GM12878 (cell line): ENCODE measurements at regions not wholly inside any gene's neighbourhood (a gene's known extent, or its start where the extent isn't known, plus 50 kb on each side); places are given as distances from the start of the nearest gene placed in this dataset.

Source experiments
- ATAC-seq: fragments of 200-7000 bp; cut with Tn5 transposase; 3 replicates; pipeline ENCODE4 v1.9.1; 2020; ENCODE audit warnings: mild to moderate bottlenecking, moderate library complexity
- BruUV-seq: library from RNA; stranded (reverse); fragments of 400-500 nt; replicated peaks from 2 replicates; lab custom pipeline; 2021; lab: Mats Ljungman, UMichigan
- CTCF ChIA-PET: fragments of 300-600 bp; sonication (Branson Sonifier 250); formaldehyde crosslinking; extraction: SDS; loops from one replicate; lab custom pipeline; 2021; ENCODE audit warnings: inconsistent platforms; lab: Yijun Ruan, JAX
- POLR2A ChIA-PET: fragments of 350-600 bp; formaldehyde crosslinking; extraction: SDS; loops from one replicate; lab custom pipeline; 2021; ENCODE audit warnings: inconsistent platforms; lab: Charles Lee
- RAD21 ChIA-PET: fragments of 300-600 bp; sonication (Branson Sonifier 250); formaldehyde crosslinking; loops from one replicate; lab custom pipeline; 2023; ENCODE audit warnings: antibody characterized with exemption; ENCODE audit not compliant: unreplicated experiment; lab: Charles Lee
- SMC1A ChIA-PET: fragments of 300-600 bp; sonication (Branson Sonifier 250); formaldehyde crosslinking; loops from one replicate; lab custom pipeline; 2023; ENCODE audit not compliant: unreplicated experiment, uncharacterized antibody; lab: Charles Lee
- DNase-seq: peaks from one replicate; pipeline ENCODE4 v3.0.0-alpha.2; 2011; ENCODE audit warnings: low read depth, low spot score
- FAIRE-seq: peaks from 3 replicates; lab custom pipeline; 2011; peaks lifted over from hg19 to GRCh38; lab: Jason Lieb, UNC
- H2AFZ ChIP-seq: 2 replicates; pipeline ENCODE4 v1.6.0; 2011; ENCODE audit warnings: low read depth, low read length, control low read depth; ENCODE audit not compliant: control insufficient read depth
- H3K27ac ChIP-seq: 2 replicates; pipeline ENCODE4 v1.5.1; 2011; ENCODE audit warnings: control low read depth; ENCODE audit not compliant: control insufficient read depth, insufficient read depth
- H3K27me3 ChIP-seq, 2 experiments: replicated peaks in 1 of 2; 2 replicates each; pipeline versions ENCODE4 v1.6.0 to v1.6.1; 2011; ENCODE audit warnings: low read length in 1 of 2; ENCODE audit not compliant: control insufficient read depth in 2 of 2, insufficient read depth in 2 of 2
- H3K36me3 ChIP-seq, 2 experiments: 2 replicates each; pipeline ENCODE4 v1.5.1; 2011; ENCODE audit warnings: low read length in 1 of 2; ENCODE audit not compliant: control insufficient read depth in 2 of 2, insufficient read depth in 2 of 2
- H3K4me1 ChIP-seq: 2 replicates; pipeline ENCODE4 v1.6.1; 2011; ENCODE audit warnings: mild to moderate bottlenecking, low read length, moderate library complexity, mixed read lengths; ENCODE audit not compliant: control insufficient read depth, insufficient read depth
- H3K4me2 ChIP-seq: 2 replicates; pipeline ENCODE4 v1.6.0; 2011; ENCODE audit warnings: control low read depth; ENCODE audit not compliant: control insufficient read depth, insufficient read depth
- H3K4me3 ChIP-seq: fragments of 200-600 bp; sonication (generic); 2 replicates; pipeline ENCODE4 v1.5.1; 2016
- H3K79me2 ChIP-seq: 2 replicates; pipeline ENCODE4 v1.6.0; 2011; ENCODE audit warnings: low read length; ENCODE audit not compliant: control insufficient read depth, insufficient read depth
- H3K9ac ChIP-seq: 2 replicates; pipeline ENCODE4 v1.8.0; 2011; ENCODE audit warnings: low read length, control low read depth, mixed read lengths; ENCODE audit not compliant: control insufficient read depth, insufficient read depth
- H3K9me3 ChIP-seq: replicated peaks from 3 replicates; pipeline ENCODE4 v1.5.1; 2011; ENCODE audit warnings: mild to moderate bottlenecking, low read length; ENCODE audit not compliant: control insufficient read depth, insufficient read depth
- H4K20me1 ChIP-seq: 2 replicates; pipeline ENCODE4 v1.6.0; 2011; ENCODE audit not compliant: control insufficient read depth, insufficient read depth
- FOS ChIP-seq: IDR thresholded peaks from 3 replicates; pipeline ENCODE4 v1.6.1; 2011; ENCODE audit warnings: borderline replicate concordance; ENCODE audit not compliant: insufficient read length; ENCODE audit errors: extremely low read depth
- RAD21 ChIP-seq: IDR thresholded peaks from 2 replicates; pipeline ENCODE4 v1.6.1; 2011; ENCODE audit warnings: mild to moderate bottlenecking, low read depth, low read length, moderate library complexity; ENCODE audit not compliant: insufficient read depth
- SMAD1 ChIP-seq: fragments of 450-650 bp; IDR thresholded peaks from 2 replicates; pipeline ENCODE4 v1.6.1; 2018; ENCODE audit warnings: mild to moderate bottlenecking, low read depth; ENCODE audit not compliant: partially characterized antibody
- SRF ChIP-seq, 2 experiments: IDR thresholded peaks; 2 replicates each; pipeline ENCODE4 v1.6.1; 2011; ENCODE audit warnings: low read depth in 2 of 2, low read length in 2 of 2, mild to moderate bottlenecking in 1 of 2, moderate library complexity in 1 of 2
- YBX1 ChIP-seq: fragments of 450-650 bp; IDR thresholded peaks from 2 replicates; pipeline ENCODE4 v1.6.1; 2016; ENCODE audit warnings: antibody characterized with exemption
- WGBS: methylation state at CpG from one replicate; pipeline ENCODE4 v1.1.6; 2016; ENCODE audit warnings: low lambda C conversion rate; ENCODE audit not compliant: insufficient replicate concordance, insufficient coverage; ENCODE audit errors: missing lambda C conversion rate; 5-methylcytosine and 5-hydroxymethylcytosine counted together
- in situ Hi-C: fragments of 300-500 bp; cut with MboI; formaldehyde crosslinking; loops from 9 replicates; pipeline ENCODE4 v1.14.3; 2018; ENCODE audit warnings: mixed read lengths
- intact Hi-C: fragments of 100-400 bp; cut with micrococcal nuclease; formaldehyde crosslinking; loops from one replicate; pipeline ENCODE4 v1.14.2; 2022; ENCODE audit not compliant: unreplicated experiment
- TF ChIP-seq, protein P1 (sequence below): IDR thresholded peaks from 2 replicates; pipeline ENCODE4 v1.6.1; 2012; ENCODE audit warnings: mild to moderate bottlenecking, low read depth, low read length
- TF ChIP-seq, protein P2 (sequence below): IDR thresholded peaks from 2 replicates; pipeline ENCODE4 v1.6.1; 2012; ENCODE audit warnings: low read depth, low read length, improper control_type of control experiment

DNA sequence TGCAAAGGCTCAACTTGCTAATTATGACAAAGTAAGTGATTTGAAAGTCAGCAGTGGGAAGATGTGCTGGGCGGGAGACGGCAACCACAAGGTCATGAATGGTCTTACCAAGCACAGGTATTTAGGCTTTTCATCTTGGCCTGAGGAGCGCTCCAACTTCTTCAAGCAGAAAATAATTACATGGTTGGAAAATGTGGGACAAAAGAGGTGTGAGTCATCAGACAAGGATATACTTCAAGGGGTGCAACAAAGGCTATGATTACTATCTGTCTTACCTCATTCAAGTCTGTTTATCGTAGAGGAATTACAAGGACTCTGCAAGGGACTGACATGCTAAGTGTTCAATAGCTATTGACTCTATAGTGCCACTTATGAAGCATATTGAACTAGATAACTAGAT lies 2005.7 kb downstream of the MRPL39 start:
- Histone ChIP-seq H2AFZ (no peak overlapping the region), H3K27me3 (no peaks in the 10 kb centered on the region), H3K36me3 (no peaks in the 10 kb centered on the region), H3K27ac (no peak overlapping the region), H3K9ac (no peak overlapping the region), H4K20me1 (no peaks in the 10 kb centered on the region), H3K79me2 (no peaks in the 10 kb centered on the region), H3K4me2 (no peak overlapping the region), H3K4me3 (no peak overlapping the region), H3K9me3 (no peaks in the 10 kb centered on the region), H3K4me1 (no peaks in the 10 kb centered on the region)
- DNase-seq (no peak), ATAC-seq (no peak), FAIRE-seq (no peak)
- SMC1A ChIA-PET, result no interaction called here
- RAD21 ChIA-PET, result no interaction called here
- in situ Hi-C loops, result no loop called here
- intact Hi-C loops, result no loop called here
- TF ChIP-seq SMAD1, result no peak
- no peak for TF ChIP-seq SRF (IDR thresholded peaks at IDR 0.05; ENCODE audit: low read depth in 2 of 2, low read length in 2 of 2)
- TF ChIP-seq, protein P1, sequence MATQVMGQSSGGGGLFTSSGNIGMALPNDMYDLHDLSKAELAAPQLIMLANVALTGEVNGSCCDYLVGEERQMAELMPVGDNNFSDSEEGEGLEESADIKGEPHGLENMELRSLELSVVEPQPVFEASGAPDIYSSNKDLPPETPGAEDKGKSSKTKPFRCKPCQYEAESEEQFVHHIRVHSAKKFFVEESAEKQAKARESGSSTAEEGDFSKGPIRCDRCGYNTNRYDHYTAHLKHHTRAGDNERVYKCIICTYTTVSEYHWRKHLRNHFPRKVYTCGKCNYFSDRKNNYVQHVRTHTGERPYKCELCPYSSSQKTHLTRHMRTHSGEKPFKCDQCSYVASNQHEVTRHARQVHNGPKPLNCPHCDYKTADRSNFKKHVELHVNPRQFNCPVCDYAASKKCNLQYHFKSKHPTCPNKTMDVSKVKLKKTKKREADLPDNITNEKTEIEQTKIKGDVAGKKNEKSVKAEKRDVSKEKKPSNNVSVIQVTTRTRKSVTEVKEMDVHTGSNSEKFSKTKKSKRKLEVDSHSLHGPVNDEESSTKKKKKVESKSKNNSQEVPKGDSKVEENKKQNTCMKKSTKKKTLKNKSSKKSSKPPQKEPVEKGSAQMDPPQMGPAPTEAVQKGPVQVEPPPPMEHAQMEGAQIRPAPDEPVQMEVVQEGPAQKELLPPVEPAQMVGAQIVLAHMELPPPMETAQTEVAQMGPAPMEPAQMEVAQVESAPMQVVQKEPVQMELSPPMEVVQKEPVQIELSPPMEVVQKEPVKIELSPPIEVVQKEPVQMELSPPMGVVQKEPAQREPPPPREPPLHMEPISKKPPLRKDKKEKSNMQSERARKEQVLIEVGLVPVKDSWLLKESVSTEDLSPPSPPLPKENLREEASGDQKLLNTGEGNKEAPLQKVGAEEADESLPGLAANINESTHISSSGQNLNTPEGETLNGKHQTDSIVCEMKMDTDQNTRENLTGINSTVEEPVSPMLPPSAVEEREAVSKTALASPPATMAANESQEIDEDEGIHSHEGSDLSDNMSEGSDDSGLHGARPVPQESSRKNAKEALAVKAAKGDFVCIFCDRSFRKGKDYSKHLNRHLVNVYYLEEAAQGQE, result no peak
- no peak for TF ChIP-seq YBX1
- TF ChIP-seq RAD21, result no peak
- TF ChIP-seq FOS, result no peak
- TF ChIP-seq, protein P2, sequence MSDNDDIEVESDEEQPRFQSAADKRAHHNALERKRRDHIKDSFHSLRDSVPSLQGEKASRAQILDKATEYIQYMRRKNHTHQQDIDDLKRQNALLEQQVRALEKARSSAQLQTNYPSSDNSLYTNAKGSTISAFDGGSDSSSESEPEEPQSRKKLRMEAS, result no peak
- WGBS, result 33% methylated on average over 4 of the region's 4 CpGs
- POLR2A ChIA-PET, result no interaction called here
- CTCF ChIA-PET, result no interaction called here
- no TSS peak for BruUV-seq
